Tibial artery (tissue), 4 donors: ENCODE measurements at regions not wholly inside any gene's neighbourhood (a gene's known extent, or its start where the extent isn't known, plus 50 kb on each side); places are given as distances from the start of the nearest gene placed in this dataset.

Experiments
- DNase-seq, 2 donors: peaks; one replicate each; pipeline ENCODE4 v3.0.0-alpha.2; 2019
- H3K27ac ChIP-seq, 2 donors: fragments of 200-600 bp; sonication (generic) in 1 of 2; 1 replicate in 1 of 2; 2 replicates in 1 of 2; pipeline ENCODE4 v1.5.1; 2018 to 2019; ENCODE audit warnings: mild to moderate bottlenecking in 1 of 2
- H3K27me3 ChIP-seq, 2 donors: fragments of 200-600 bp; sonication (generic) in 1 of 2; one replicate each; pipeline versions ENCODE4 v1.5.1 to v1.6.0; 2016 to 2019
- H3K36me3 ChIP-seq, 3 donors: fragments of 200-600 bp; sonication (generic) in 2 of 3; one replicate each; pipeline ENCODE4 v1.5.1; 2016 to 2019; ENCODE audit warnings: mild to moderate bottlenecking in 2 of 3
- H3K4me1 ChIP-seq, 4 donors: fragments of 200-600 bp; sonication (generic) in 2 of 4; 1 replicate in 3 of 4; 2 replicates in 1 of 4; pipeline ENCODE4 v1.5.1; 2016 to 2019
- H3K4me3 ChIP-seq, 2 donors: fragments of 200-600 bp; sonication (generic) in 1 of 2; 1 replicate in 1 of 2; 2 replicates in 1 of 2; pipeline ENCODE4 v1.5.1; 2018 to 2019; ENCODE audit warnings: mild to moderate bottlenecking in 2 of 2
- H3K9me3 ChIP-seq, 3 donors: fragments of 200-600 bp; sonication (generic) in 1 of 3; one replicate each; pipeline ENCODE4 v1.5.1; 2016 to 2019
- CTCF ChIP-seq, 2 experiments: fragments of 200-600 bp in 1 of 2; fragments of 450-650 bp in 1 of 2; IDR thresholded peaks; one replicate each; pipeline ENCODE4 v1.5.1; 2017 to 2019; ENCODE audit warnings: antibody characterized with exemption in 2 of 2, mild to moderate bottlenecking in 1 of 2, moderate library complexity in 1 of 2
- intact Hi-C: fragments of 100-400 bp; cut with DNase I; formaldehyde crosslinking; loops from one replicate; pipeline ENCODE4 v1.15.0; 2023; ENCODE audit warnings: low total_unique reads

- Histone ChIP-seq H3K4me3 (no peak overlapping the region), H3K27ac (no peak overlapping the region), H3K9me3 (no peaks in the 10 kb centered on the region), H3K36me3 (no peaks in the 10 kb centered on the region), H3K27me3 (no peaks in the 10 kb centered on the region), H3K4me1 (no peaks in the 10 kb centered on the region)
- intact Hi-C loops = no loop called here
- TF ChIP-seq CTCF (IDR thresholded peaks at IDR 0.05) = no peak
- DNase-seq = no peak
Observed at GRCh38 chr18:24993628-24994027, 358.3 kb downstream of the ZNF521 start.

GRCh38 chr18:24995056-24995455 is 356.9 kb downstream of the ZNF521 start:
- H3K27me3 ChIP-seq = no peaks in the 10 kb centered on the region
- no peak for TF ChIP-seq CTCF (IDR thresholded peaks at IDR 0.05)
- no peak for DNase-seq
- H3K9me3 ChIP-seq = peaks cover 0 to 10% (median 0%) of the 10 kb centered on the region in 3 donors
- H3K4me3 ChIP-seq = no peak overlapping the region
- no peak overlapping the region for H3K27ac ChIP-seq
- no peaks in the 10 kb centered on the region for H3K36me3 ChIP-seq
- no peaks in the 10 kb centered on the region for H3K4me1 ChIP-seq
- intact Hi-C loops = no loop called here

- Histone ChIP-seq H3K27me3 (no peaks in the 10 kb centered on the region), H3K9me3 (peaks cover 0 to 11% (median 0%) of the 10 kb centered on the region in 3 donors), H3K36me3 (no peaks in the 10 kb centered on the region), H3K4me3 (no peak overlapping the region), H3K4me1 (no peaks in the 10 kb centered on the region), H3K27ac (no peak overlapping the region)
- TF ChIP-seq CTCF (IDR thresholded peaks at IDR 0.05) = no peak
- no peak for DNase-seq
- intact Hi-C loops = no loop called here
Observed at GRCh38 chr18:24995755-24996154, 356.2 kb downstream of the ZNF521 start.

- no peaks in the 10 kb centered on the region for H3K4me1 ChIP-seq
- H3K27ac ChIP-seq = no peak overlapping the region
- intact Hi-C loops = no loop called here
- TF ChIP-seq CTCF (IDR thresholded peaks at IDR 0.05) = no peak
- no peak overlapping the region for H3K4me3 ChIP-seq
- no peaks in the 10 kb centered on the region for H3K36me3 ChIP-seq
- DNase-seq = no peak
- H3K9me3 ChIP-seq = peaks cover 0 to 11% (median 0%) of the 10 kb centered on the region in 3 donors
- no peaks in the 10 kb centered on the region for H3K27me3 ChIP-seq
Observed at GRCh38 chr18:24999650-25000267, 352.2 kb downstream of the ZNF521 start.

- peaks cover 0 to 11% (median 0%) of the 10 kb centered on the region in 3 donors for H3K9me3 ChIP-seq
- H3K36me3 ChIP-seq = no peaks in the 10 kb centered on the region
- no peak for DNase-seq
- H3K4me3 ChIP-seq = no peak overlapping the region
- no peak for TF ChIP-seq CTCF (IDR thresholded peaks at IDR 0.05)
- intact Hi-C loops = no loop called here
- no peak overlapping the region for H3K27ac ChIP-seq
- no peaks in the 10 kb centered on the region for H3K27me3 ChIP-seq
- peaks cover 0 to 4% (median 0%) of the 10 kb centered on the region in 4 donors for H3K4me1 ChIP-seq
Observed at GRCh38 chr18:25001803-25002202, 350.2 kb downstream of the ZNF521 start.
